Activated naive CD8-positive, alpha-beta T cell treated with anti-CD3 and anti-CD28 coated beads, Interleukin-2, amount 50 U/mL, for 24 hours (primary cell): ENCODE measurements at regions not wholly inside any gene's neighbourhood (a gene's known extent, or its start where the extent isn't known, plus 50 kb on each side); places are given as distances from the start of the nearest gene placed in this dataset.

Experiments used
- ATAC-seq: fragments of 150-1000 bp; cut with Tn5 transposase; one replicate; pipeline ENCODE4 v1.10.0; 2021
- DNase-seq: peaks from one replicate; pipeline ENCODE4 v3.0.0; 2021
- H3K27ac Mint-ChIP-seq: one replicate; pipeline ENCODE4 v1.8.0; 2021; ENCODE audit warnings: mild to moderate bottlenecking, mixed read lengths
- H3K27me3 Mint-ChIP-seq: one replicate; pipeline ENCODE4 v1.8.0; 2021; ENCODE audit warnings: mixed read lengths
- H3K36me3 Mint-ChIP-seq: one replicate; pipeline ENCODE4 v1.8.0; 2021; ENCODE audit warnings: low read depth, mixed read lengths
- H3K4me1 Mint-ChIP-seq: one replicate; pipeline ENCODE4 v1.8.0; 2021; ENCODE audit warnings: mixed read lengths
- H3K4me3 Mint-ChIP-seq: one replicate; pipeline ENCODE4 v1.8.0; 2021; ENCODE audit warnings: mild to moderate bottlenecking, moderate library complexity, mixed read lengths
- H3K9me3 Mint-ChIP-seq: one replicate; pipeline ENCODE4 v1.8.0; 2021; ENCODE audit warnings: mixed read lengths

GRCh38 chr20:39785252-39785917 is 823.2 kb downstream of the DHX35 start:
- no peaks in the 10 kb centered on the region for H3K4me1 Mint-ChIP-seq
- no peak overlapping the region for H3K4me3 Mint-ChIP-seq
- no peak for DNase-seq
- H3K36me3 Mint-ChIP-seq = no peaks in the 10 kb centered on the region
- no peak overlapping the region for H3K27ac Mint-ChIP-seq
- no peak for ATAC-seq
- no peaks in the 10 kb centered on the region for H3K27me3 Mint-ChIP-seq
- H3K9me3 Mint-ChIP-seq = peaks cover 3% of the 10 kb centered on the region

- no peaks in the 10 kb centered on the region for H3K27me3 Mint-ChIP-seq
- H3K36me3 Mint-ChIP-seq = no peaks in the 10 kb centered on the region
- H3K4me1 Mint-ChIP-seq = no peaks in the 10 kb centered on the region
- peaks cover 3% of the 10 kb centered on the region for H3K9me3 Mint-ChIP-seq
- DNase-seq = no peak
- no peak overlapping the region for H3K4me3 Mint-ChIP-seq
- no peak for ATAC-seq
- no peak overlapping the region for H3K27ac Mint-ChIP-seq
Observed at GRCh38 chr20:39784693-39785092, 822.5 kb downstream of the DHX35 start.

GRCh38 chr20:39778847-39779604 is 816.9 kb downstream of the DHX35 start:
- no peaks in the 10 kb centered on the region for H3K27me3 Mint-ChIP-seq
- no peaks in the 10 kb centered on the region for H3K4me1 Mint-ChIP-seq
- H3K27ac Mint-ChIP-seq = no peak overlapping the region
- H3K4me3 Mint-ChIP-seq = no peak overlapping the region
- no peak for ATAC-seq
- H3K36me3 Mint-ChIP-seq = no peaks in the 10 kb centered on the region
- DNase-seq = no peak
- H3K9me3 Mint-ChIP-seq = no peaks in the 10 kb centered on the region

GRCh38 chr20:39778431-39778830 is 816.3 kb downstream of the DHX35 start:
- DNase-seq (no peak), ATAC-seq (no peak)
- Mint-ChIP-seq H3K4me1 (no peaks in the 10 kb centered on the region), H3K36me3 (no peaks in the 10 kb centered on the region), H3K27ac (no peak overlapping the region), H3K27me3 (no peaks in the 10 kb centered on the region), H3K9me3 (no peaks in the 10 kb centered on the region), H3K4me3 (no peak overlapping the region)

- H3K36me3 Mint-ChIP-seq = no peaks in the 10 kb centered on the region
- ATAC-seq (no peak), DNase-seq (no peak)
- H3K27ac Mint-ChIP-seq = no peak overlapping the region
- no peak overlapping the region for H3K4me3 Mint-ChIP-seq
- H3K9me3 Mint-ChIP-seq = no peaks in the 10 kb centered on the region
- H3K4me1 Mint-ChIP-seq = no peaks in the 10 kb centered on the region
- no peaks in the 10 kb centered on the region for H3K27me3 Mint-ChIP-seq
Observed at GRCh38 chr20:39777610-39778009, 815.5 kb downstream of the DHX35 start.

GRCh38 chr20:39775110-39775509 is 813.0 kb downstream of the DHX35 start:
- Mint-ChIP-seq H3K27ac (no peak overlapping the region), H3K9me3 (no peaks in the 10 kb centered on the region), H3K36me3 (no peaks in the 10 kb centered on the region), H3K4me3 (no peak overlapping the region), H3K27me3 (no peaks in the 10 kb centered on the region), H3K4me1 (no peaks in the 10 kb centered on the region)
- DNase-seq (no peak), ATAC-seq (no peak)

- H3K27ac Mint-ChIP-seq = no peak overlapping the region
- H3K36me3 Mint-ChIP-seq = no peaks in the 10 kb centered on the region
- DNase-seq (no peak), ATAC-seq (no peak)
- no peak overlapping the region for H3K4me3 Mint-ChIP-seq
- peaks cover 1% of the 10 kb centered on the region for H3K27me3 Mint-ChIP-seq
- no peaks in the 10 kb centered on the region for H3K4me1 Mint-ChIP-seq
- H3K9me3 Mint-ChIP-seq = no peaks in the 10 kb centered on the region
Observed at GRCh38 chr20:39773380-39774000, 811.3 kb downstream of the DHX35 start.

GRCh38 chr20:39767352-39767751 is 805.2 kb downstream of the DHX35 start:
- no peak overlapping the region for H3K27ac Mint-ChIP-seq
- DNase-seq = no peak
- H3K9me3 Mint-ChIP-seq = peaks cover 9% of the 10 kb centered on the region
- ATAC-seq = no peak
- H3K36me3 Mint-ChIP-seq = no peaks in the 10 kb centered on the region
- no peaks in the 10 kb centered on the region for H3K4me1 Mint-ChIP-seq
- peaks cover 1% of the 10 kb centered on the region for H3K27me3 Mint-ChIP-seq
- H3K4me3 Mint-ChIP-seq = no peak overlapping the region

- H3K4me3 Mint-ChIP-seq = no peak overlapping the region
- H3K36me3 Mint-ChIP-seq = no peaks in the 10 kb centered on the region
- DNase-seq (no peak), ATAC-seq (no peak)
- H3K27ac Mint-ChIP-seq = no peak overlapping the region
- H3K4me1 Mint-ChIP-seq = no peaks in the 10 kb centered on the region
- peaks cover 1% of the 10 kb centered on the region for H3K27me3 Mint-ChIP-seq
- peaks cover 9% of the 10 kb centered on the region for H3K9me3 Mint-ChIP-seq
Observed at GRCh38 chr20:39766333-39766732, 804.2 kb downstream of the DHX35 start.

GRCh38 chr20:39762716-39763115 is 800.6 kb downstream of the DHX35 start:
- H3K36me3 Mint-ChIP-seq = no peaks in the 10 kb centered on the region
- no peak overlapping the region for H3K4me3 Mint-ChIP-seq
- H3K9me3 Mint-ChIP-seq = peaks cover 9% of the 10 kb centered on the region
- H3K27ac Mint-ChIP-seq = no peak overlapping the region
- no peaks in the 10 kb centered on the region for H3K27me3 Mint-ChIP-seq
- H3K4me1 Mint-ChIP-seq = no peaks in the 10 kb centered on the region
- DNase-seq (no peak), ATAC-seq (no peak)

- Mint-ChIP-seq H3K27ac (no peak overlapping the region), H3K4me1 (no peaks in the 10 kb centered on the region)
Observed at GRCh38 chr20:39758876-39759275, 796.7 kb downstream of the DHX35 start.

GRCh38 chr20:39756828-39757227 is 794.7 kb downstream of the DHX35 start:
- no peaks in the 10 kb centered on the region for H3K27me3 Mint-ChIP-seq
- H3K27ac Mint-ChIP-seq = no peak overlapping the region
- no peak overlapping the region for H3K4me3 Mint-ChIP-seq
- DNase-seq (no peak), ATAC-seq (no peak)
- H3K36me3 Mint-ChIP-seq = no peaks in the 10 kb centered on the region
- H3K4me1 Mint-ChIP-seq = no peaks in the 10 kb centered on the region
- peaks cover 4% of the 10 kb centered on the region for H3K9me3 Mint-ChIP-seq

More at GRCh38 chr20:39758876-39759275, 796.7 kb downstream of the DHX35 start:
- H3K9me3 Mint-ChIP-seq = no peaks in the 10 kb centered on the region
- DNase-seq (no peak), ATAC-seq (no peak)
- no peak overlapping the region for H3K4me3 Mint-ChIP-seq
- H3K27me3 Mint-ChIP-seq = no peaks in the 10 kb centered on the region
- no peaks in the 10 kb centered on the region for H3K36me3 Mint-ChIP-seq

- Mint-ChIP-seq H3K4me3 (no peak overlapping the region), H3K27ac (no peak overlapping the region), H3K27me3 (no peaks in the 10 kb centered on the region), H3K4me1 (no peaks in the 10 kb centered on the region), H3K36me3 (no peaks in the 10 kb centered on the region), H3K9me3 (peaks cover 4% of the 10 kb centered on the region)
- DNase-seq (no peak), ATAC-seq (no peak)
Observed at GRCh38 chr20:39756369-39756768, 794.2 kb downstream of the DHX35 start.

GRCh38 chr20:39752262-39752876 is 790.2 kb downstream of the DHX35 start:
- Mint-ChIP-seq H3K4me3 (no peak overlapping the region), H3K27me3 (no peaks in the 10 kb centered on the region)
- no peak for DNase-seq

More at GRCh38 chr20:39752262-39752876, 790.2 kb downstream of the DHX35 start:
- no peak overlapping the region for H3K27ac Mint-ChIP-seq
- no peak for ATAC-seq
- H3K9me3 Mint-ChIP-seq = peaks cover 27% of the 10 kb centered on the region
- H3K36me3 Mint-ChIP-seq = no peaks in the 10 kb centered on the region
- no peaks in the 10 kb centered on the region for H3K4me1 Mint-ChIP-seq
